Sigmoid colon (tissue), 4 donors: ENCODE measurements at regions not wholly inside any gene's neighbourhood (a gene's known extent, or its start where the extent isn't known, plus 50 kb on each side); places are given as distances from the start of the nearest gene placed in this dataset.

Experiments
- CTCF ChIP-seq, 4 experiments: fragments of 450-650 bp in 3 of 4; fragments of 200-600 bp in 1 of 4; IDR thresholded peaks; one replicate each; pipeline ENCODE4 v1.5.1; 2016 to 2019; ENCODE audit warnings: antibody characterized with exemption in 4 of 4, mild to moderate bottlenecking in 3 of 4, moderate library complexity in 2 of 4
- EP300 ChIP-seq, 4 donors: sonication (generic); formaldehyde crosslinking; IDR thresholded peaks; one replicate each; pipeline ENCODE4 v1.6.1; 2017; ENCODE audit warnings: antibody characterized with exemption in 4 of 4
- POLR2A ChIP-seq, 2 donors: fragments of 450-650 bp; IDR thresholded peaks; one replicate each; pipeline ENCODE4 v1.6.1; 2016; ENCODE audit warnings: antibody characterized with exemption in 2 of 2, mild to moderate bottlenecking in 2 of 2, moderate library complexity in 2 of 2

GRCh38 chr7:42685911-42686310 lies 226.0 kb downstream of the C7orf25 start:
- TF ChIP-seq CTCF (IDR thresholded peaks at IDR 0.05) (no peak), EP300 (IDR thresholded peaks at IDR 0.05) (no peak), POLR2A (IDR thresholded peaks at IDR 0.05) (no peak)
